Left ventricle myocardium inferior (tissue), 1 donor: ENCODE measurements at regions not wholly inside any gene's neighbourhood (a gene's known extent, or its start where the extent isn't known, plus 50 kb on each side); places are given as distances from the start of the nearest gene placed in this dataset.

ENCODE experiments used
- DNase-seq: peaks from one replicate; pipeline ENCODE4 v3.0.0-alpha.2; 2020
- H3K27ac ChIP-seq: fragments of 200-600 bp; replicated peaks from 2 replicates; pipeline ENCODE4 v1.8.0; 2021
- H3K27me3 ChIP-seq: fragments of 200-600 bp; 2 replicates; pipeline ENCODE4 v1.8.0; 2021; ENCODE audit warnings: low read depth
- H3K36me3 ChIP-seq: fragments of 200-600 bp; 2 replicates; pipeline ENCODE4 v1.8.0; 2021
- H3K4me1 ChIP-seq: fragments of 200-600 bp; 2 replicates; pipeline ENCODE4 v1.8.0; 2021
- H3K4me3 ChIP-seq: fragments of 200-600 bp; 2 replicates; pipeline ENCODE4 v1.8.0; 2021; ENCODE audit warnings: mild to moderate bottlenecking, moderate library complexity
- H3K9me3 ChIP-seq: fragments of 200-600 bp; replicated peaks from 2 replicates; pipeline ENCODE4 v1.8.0; 2021
- CTCF ChIP-seq: fragments of 200-600 bp; IDR thresholded peaks from 2 replicates; pipeline ENCODE4 v1.8.0; 2021; ENCODE audit warnings: antibody characterized with exemption, mild to moderate bottlenecking, borderline replicate concordance
- intact Hi-C: fragments of 100-400 bp; cut with micrococcal nuclease; formaldehyde crosslinking; loops from one replicate; pipeline ENCODE4 v1.11.0; 2022
- donor health status: DM: no; HTN: yes; CAD: no; lungs with severe emphysema.

- intact Hi-C loops, result no loop called here
- H3K4me3 ChIP-seq, result no peak overlapping the region
- no peaks in the 10 kb centered on the region for H3K9me3 ChIP-seq
- no peaks in the 10 kb centered on the region for H3K27me3 ChIP-seq
- no peak for TF ChIP-seq CTCF
- no peak overlapping the region for H3K27ac ChIP-seq
- no peaks in the 10 kb centered on the region for H3K4me1 ChIP-seq
- DNase-seq, result no peak
- no peaks in the 10 kb centered on the region for H3K36me3 ChIP-seq
Observed at GRCh38 chr14:83416476-83416875, 1882.8 kb upstream of the SEL1L start.

- intact Hi-C loops, result no loop called here
- no peaks in the 10 kb centered on the region for H3K9me3 ChIP-seq
Observed at GRCh38 chr14:83419420-83419819, 1885.8 kb upstream of the SEL1L start.

GRCh38 chr14:83421711-83422110 is 1888.1 kb upstream of the SEL1L start:
- Histone ChIP-seq H3K36me3 (no peaks in the 10 kb centered on the region), H3K4me3 (no peak overlapping the region), H3K27ac (no peak overlapping the region), H3K4me1 (no peaks in the 10 kb centered on the region), H3K27me3 (no peaks in the 10 kb centered on the region), H3K9me3 (no peaks in the 10 kb centered on the region)
- TF ChIP-seq CTCF, result no peak
- DNase-seq, result no peak
- intact Hi-C loops, result no loop called here

More at GRCh38 chr14:83419420-83419819, 1885.8 kb upstream of the SEL1L start:
- no peaks in the 10 kb centered on the region for H3K4me1 ChIP-seq
- no peak for TF ChIP-seq CTCF
- no peak for DNase-seq
- no peaks in the 10 kb centered on the region for H3K27me3 ChIP-seq
- no peaks in the 10 kb centered on the region for H3K36me3 ChIP-seq
- no peak overlapping the region for H3K4me3 ChIP-seq
- no peak overlapping the region for H3K27ac ChIP-seq

- intact Hi-C loops, result no loop called here
- H3K36me3 ChIP-seq, result no peaks in the 10 kb centered on the region
- DNase-seq, result no peak
- no peak overlapping the region for H3K27ac ChIP-seq
- no peak overlapping the region for H3K4me3 ChIP-seq
- no peaks in the 10 kb centered on the region for H3K4me1 ChIP-seq
- no peak for TF ChIP-seq CTCF
- no peaks in the 10 kb centered on the region for H3K9me3 ChIP-seq
- H3K27me3 ChIP-seq, result no peaks in the 10 kb centered on the region
Observed at GRCh38 chr14:83425138-83425537, 1891.5 kb upstream of the SEL1L start.

GRCh38 chr14:83425706-83426105 is 1892.1 kb upstream of the SEL1L start:
- H3K4me3 ChIP-seq, result no peak overlapping the region
- TF ChIP-seq CTCF, result no peak
- H3K27me3 ChIP-seq, result no peaks in the 10 kb centered on the region
- H3K9me3 ChIP-seq, result no peaks in the 10 kb centered on the region
- intact Hi-C loops, result no loop called here
- DNase-seq, result no peak
- no peaks in the 10 kb centered on the region for H3K36me3 ChIP-seq
- no peaks in the 10 kb centered on the region for H3K4me1 ChIP-seq
- H3K27ac ChIP-seq, result no peak overlapping the region

- intact Hi-C loops, result no loop called here
- DNase-seq, result no peak
- no peak for TF ChIP-seq CTCF
- no peak overlapping the region for H3K27ac ChIP-seq
- H3K27me3 ChIP-seq, result no peaks in the 10 kb centered on the region
- H3K4me1 ChIP-seq, result no peaks in the 10 kb centered on the region
- H3K9me3 ChIP-seq, result no peaks in the 10 kb centered on the region
- no peak overlapping the region for H3K4me3 ChIP-seq
- no peaks in the 10 kb centered on the region for H3K36me3 ChIP-seq
Observed at GRCh38 chr14:83433618-83434017, 1900.0 kb upstream of the SEL1L start.
